Neural progenitor cell (in vitro differentiated cells): ENCODE measurements at regions not wholly inside any gene's neighbourhood (a gene's known extent, or its start where the extent isn't known, plus 50 kb on each side); places are given as distances from the start of the nearest gene placed in this dataset.

Experiments
- EZH2 ChIP-seq: fragments of 200-600 bp; sonication (generic); IDR thresholded peaks from 2 replicates; pipeline ENCODE4 v1.6.1; 2017; ENCODE audit warnings: antibody characterized with exemption, mild to moderate bottlenecking, moderate library complexity
- TF ChIP-seq, protein P1 (sequence below): fragments of 200-600 bp; sonication (generic); IDR thresholded peaks from 2 replicates; pipeline ENCODE4 v1.5.1; 2017; ENCODE audit warnings: antibody characterized with exemption, mild to moderate bottlenecking

DNA sequence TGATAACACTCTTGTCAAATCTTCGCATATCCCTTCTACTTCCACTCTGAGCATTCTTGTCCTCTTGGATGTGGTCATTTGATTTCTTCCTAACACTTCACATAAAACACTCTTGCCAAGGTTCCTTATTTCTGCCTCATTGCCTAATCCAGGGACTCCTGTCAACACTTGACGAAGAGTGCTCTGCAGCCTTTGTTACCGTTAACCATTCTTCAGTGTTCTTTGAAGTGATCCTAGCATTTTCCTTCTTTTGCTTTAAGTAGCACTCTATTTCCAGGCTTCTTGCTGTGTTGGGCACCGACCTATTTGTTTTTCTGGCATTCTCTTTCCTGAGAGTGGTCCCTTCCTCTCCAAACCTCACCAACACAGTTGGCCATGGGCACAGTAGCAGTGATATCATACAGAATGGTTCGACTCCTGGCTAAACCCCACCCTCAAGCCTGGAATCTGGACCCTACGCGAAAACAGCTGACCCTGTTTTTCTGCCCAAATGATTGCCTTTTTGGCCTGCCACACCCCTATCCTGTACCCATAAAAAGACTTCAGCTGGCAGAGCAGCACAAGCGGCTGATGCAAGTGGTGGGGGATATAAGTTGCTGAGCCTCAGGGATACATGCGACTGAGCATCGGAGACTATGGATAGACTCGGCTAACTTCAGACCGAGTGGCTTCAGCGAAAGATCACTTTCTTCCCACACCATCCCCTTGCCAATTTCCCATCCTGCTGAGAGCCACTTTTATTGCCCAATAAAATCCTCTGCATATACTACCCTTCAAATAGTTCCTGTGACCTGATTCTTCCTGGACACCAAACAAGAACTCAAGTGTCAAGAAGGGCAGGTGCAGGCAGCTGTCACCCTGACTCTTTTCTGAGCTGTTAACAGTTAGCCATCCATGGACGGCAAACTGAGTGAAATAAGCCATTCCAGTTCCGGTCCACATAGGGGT lies 820.6 kb downstream of the CCSER2 start:
- TF ChIP-seq, protein P1, sequence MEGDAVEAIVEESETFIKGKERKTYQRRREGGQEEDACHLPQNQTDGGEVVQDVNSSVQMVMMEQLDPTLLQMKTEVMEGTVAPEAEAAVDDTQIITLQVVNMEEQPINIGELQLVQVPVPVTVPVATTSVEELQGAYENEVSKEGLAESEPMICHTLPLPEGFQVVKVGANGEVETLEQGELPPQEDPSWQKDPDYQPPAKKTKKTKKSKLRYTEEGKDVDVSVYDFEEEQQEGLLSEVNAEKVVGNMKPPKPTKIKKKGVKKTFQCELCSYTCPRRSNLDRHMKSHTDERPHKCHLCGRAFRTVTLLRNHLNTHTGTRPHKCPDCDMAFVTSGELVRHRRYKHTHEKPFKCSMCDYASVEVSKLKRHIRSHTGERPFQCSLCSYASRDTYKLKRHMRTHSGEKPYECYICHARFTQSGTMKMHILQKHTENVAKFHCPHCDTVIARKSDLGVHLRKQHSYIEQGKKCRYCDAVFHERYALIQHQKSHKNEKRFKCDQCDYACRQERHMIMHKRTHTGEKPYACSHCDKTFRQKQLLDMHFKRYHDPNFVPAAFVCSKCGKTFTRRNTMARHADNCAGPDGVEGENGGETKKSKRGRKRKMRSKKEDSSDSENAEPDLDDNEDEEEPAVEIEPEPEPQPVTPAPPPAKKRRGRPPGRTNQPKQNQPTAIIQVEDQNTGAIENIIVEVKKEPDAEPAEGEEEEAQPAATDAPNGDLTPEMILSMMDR: no peak
- TF ChIP-seq EZH2: no peak
